ENCODE measurements at regions not wholly inside any gene's neighbourhood (a gene's known extent, or its start where the extent isn't known, plus 50 kb on each side); places are given as distances from the start of the nearest gene placed in this dataset.

DNA sequence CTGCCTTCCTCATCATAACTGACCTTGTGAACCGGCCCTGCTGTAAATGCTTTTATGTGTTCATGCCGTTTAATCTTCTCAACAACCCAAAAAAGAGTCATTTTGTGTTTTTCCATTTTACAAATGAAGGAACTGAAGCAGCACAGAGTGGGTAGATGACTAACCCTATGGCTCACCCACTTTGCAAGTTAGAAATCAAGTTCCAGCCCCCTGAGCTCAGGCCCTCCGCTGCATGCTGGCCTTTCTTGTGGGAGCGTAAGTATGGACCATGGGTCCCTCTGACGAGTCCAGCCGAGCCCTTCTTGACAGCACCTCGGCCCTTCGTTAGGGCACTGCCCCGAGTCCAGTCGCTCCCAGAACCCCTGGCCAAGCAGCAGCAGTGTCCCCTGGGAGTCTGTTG is 194.6 kb downstream of the GLI2 start:
- no peak for ATAC-seq
- no peak overlapping the region for H3K4me3 ChIP-seq (replicated peaks in 1 of 2; ENCODE audit: low read depth in 1 of 2, low read length in 2 of 2)
- no peak overlapping the region for H3K9ac ChIP-seq (ENCODE audit: low read length)
- H3K27ac ChIP-seq (ENCODE audit: low read depth, low read length): no peak overlapping the region
- H3K9me2 ChIP-seq (ENCODE audit: insufficient read depth): no peaks in the 10 kb centered on the region
- ChIA-PET RAD21 (ENCODE audit: low non-redundant PET in 1 of 2, low total read pairs in 2 of 2, uncharacterized antibody in 2 of 2, unreplicated experiment in 2 of 2) (no interaction called here), POLR2A (no interaction called here), CTCF (no interaction called here)
- intact Hi-C loops (cut with micrococcal nuclease): no loop called here
- no peak overlapping the region for H2AFZ ChIP-seq (ENCODE audit: low read depth, low read length, poor library complexity, severe bottlenecking)
- H4K20me1 ChIP-seq (ENCODE audit: insufficient read depth): no peaks in the 10 kb centered on the region
- peaks cover 4% of the 10 kb centered on the region; the same call in 1 of the 2 replicates for H3K27me3 ChIP-seq (ENCODE audit: insufficient read depth, low read length)
- no peak for DNase-seq (ENCODE audit: low read depth, low spot score)
- no peaks in the 10 kb centered on the region for H3K36me3 ChIP-seq (ENCODE audit: control insufficient read depth in 1 of 2, insufficient read depth in 2 of 2, low read length in 2 of 2)
- H3K4me1 ChIP-seq (ENCODE audit: control insufficient read depth in 1 of 2, insufficient read depth in 2 of 2, low read length in 2 of 2): peaks cover 14 to 27% of the 10 kb centered on the region in 2 experiments
- no peaks in the 10 kb centered on the region; a peak in 1 of 4 replicates for H3K9me3 ChIP-seq (ENCODE audit: control insufficient read depth in 1 of 2, insufficient read depth in 1 of 2, low read depth in 1 of 2, low read length in 2 of 2)
- no TSS peak for BruUV-seq (replicated peaks)
- no peak for TF ChIP-seq ATF3 (IDR thresholded peaks at IDR 0.05)
- TF ChIP-seq EZH2 (IDR thresholded peaks at IDR 0.05): no peak
- TF ChIP-seq, protein P1, sequence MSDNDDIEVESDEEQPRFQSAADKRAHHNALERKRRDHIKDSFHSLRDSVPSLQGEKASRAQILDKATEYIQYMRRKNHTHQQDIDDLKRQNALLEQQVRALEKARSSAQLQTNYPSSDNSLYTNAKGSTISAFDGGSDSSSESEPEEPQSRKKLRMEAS (IDR thresholded peaks at IDR 0.05): no peak
- TF ChIP-seq, protein P2, sequence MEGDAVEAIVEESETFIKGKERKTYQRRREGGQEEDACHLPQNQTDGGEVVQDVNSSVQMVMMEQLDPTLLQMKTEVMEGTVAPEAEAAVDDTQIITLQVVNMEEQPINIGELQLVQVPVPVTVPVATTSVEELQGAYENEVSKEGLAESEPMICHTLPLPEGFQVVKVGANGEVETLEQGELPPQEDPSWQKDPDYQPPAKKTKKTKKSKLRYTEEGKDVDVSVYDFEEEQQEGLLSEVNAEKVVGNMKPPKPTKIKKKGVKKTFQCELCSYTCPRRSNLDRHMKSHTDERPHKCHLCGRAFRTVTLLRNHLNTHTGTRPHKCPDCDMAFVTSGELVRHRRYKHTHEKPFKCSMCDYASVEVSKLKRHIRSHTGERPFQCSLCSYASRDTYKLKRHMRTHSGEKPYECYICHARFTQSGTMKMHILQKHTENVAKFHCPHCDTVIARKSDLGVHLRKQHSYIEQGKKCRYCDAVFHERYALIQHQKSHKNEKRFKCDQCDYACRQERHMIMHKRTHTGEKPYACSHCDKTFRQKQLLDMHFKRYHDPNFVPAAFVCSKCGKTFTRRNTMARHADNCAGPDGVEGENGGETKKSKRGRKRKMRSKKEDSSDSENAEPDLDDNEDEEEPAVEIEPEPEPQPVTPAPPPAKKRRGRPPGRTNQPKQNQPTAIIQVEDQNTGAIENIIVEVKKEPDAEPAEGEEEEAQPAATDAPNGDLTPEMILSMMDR (IDR thresholded peaks at IDR 0.05 in 2 of 3, conservative IDR thresholded peaks at IDR 0.05 in 1 of 3; ENCODE audit: borderline replicate concordance in 1 of 3, insufficient read depth in 1 of 3, low read depth in 2 of 3, low read length in 2 of 3): no peak
- no peak for TF ChIP-seq REST (IDR thresholded peaks at IDR 0.05; ENCODE audit: low read depth)
- no peak for TF ChIP-seq YY1 (IDR thresholded peaks at IDR 0.05; ENCODE audit: extremely low read depth, insufficient replicate concordance, low read depth, low read length)
- TF ChIP-seq POLR2A (IDR thresholded peaks at IDR 0.05; ENCODE audit: borderline replicate concordance, extremely low read depth, insufficient read depth, insufficient read length): no peak
- TF ChIP-seq RAD21 (IDR thresholded peaks at IDR 0.05; ENCODE audit: low read depth): no peak
- no peak for TF ChIP-seq SRF (IDR thresholded peaks at IDR 0.05; ENCODE audit: low read depth)
- no peak for TF ChIP-seq CBX3 (IDR thresholded peaks at IDR 0.05; ENCODE audit: low read depth)
- TF ChIP-seq POLR2AphosphoS5 (IDR thresholded peaks at IDR 0.05; ENCODE audit: low read depth, low read length): no peak
- TF ChIP-seq, protein P3, sequence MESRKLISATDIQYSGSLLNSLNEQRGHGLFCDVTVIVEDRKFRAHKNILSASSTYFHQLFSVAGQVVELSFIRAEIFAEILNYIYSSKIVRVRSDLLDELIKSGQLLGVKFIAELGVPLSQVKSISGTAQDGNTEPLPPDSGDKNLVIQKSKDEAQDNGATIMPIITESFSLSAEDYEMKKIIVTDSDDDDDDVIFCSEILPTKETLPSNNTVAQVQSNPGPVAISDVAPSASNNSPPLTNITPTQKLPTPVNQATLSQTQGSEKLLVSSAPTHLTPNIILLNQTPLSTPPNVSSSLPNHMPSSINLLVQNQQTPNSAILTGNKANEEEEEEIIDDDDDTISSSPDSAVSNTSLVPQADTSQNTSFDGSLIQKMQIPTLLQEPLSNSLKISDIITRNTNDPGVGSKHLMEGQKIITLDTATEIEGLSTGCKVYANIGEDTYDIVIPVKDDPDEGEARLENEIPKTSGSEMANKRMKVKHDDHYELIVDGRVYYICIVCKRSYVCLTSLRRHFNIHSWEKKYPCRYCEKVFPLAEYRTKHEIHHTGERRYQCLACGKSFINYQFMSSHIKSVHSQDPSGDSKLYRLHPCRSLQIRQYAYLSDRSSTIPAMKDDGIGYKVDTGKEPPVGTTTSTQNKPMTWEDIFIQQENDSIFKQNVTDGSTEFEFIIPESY (IDR thresholded peaks at IDR 0.05; ENCODE audit: extremely low read depth, insufficient replicate concordance, low read length): no peak
- no peaks in the 10 kb centered on the region for H3K79me2 ChIP-seq (ENCODE audit: insufficient read depth, low read length)
- no peak overlapping the region for H3K4me2 ChIP-seq (ENCODE audit: low read length)
